ENCODE measurements at regions not wholly inside any gene's neighbourhood (a gene's known extent, or its start where the extent isn't known, plus 50 kb on each side); places are given as distances from the start of the nearest gene placed in this dataset.

- TF ChIP-seq CTCF (IDR thresholded peaks at IDR 0.05): no peak
- TF ChIP-seq POLR2A (IDR thresholded peaks at IDR 0.05): no peak
Observed at GRCh38 chr4:116323606-116324005, 761.8 kb downstream of the TRAM1L1 start.

Data from tibial nerve (tissue), 3 donors.